HG03097 (cell line): ENCODE measurements at regions not wholly inside any gene's neighbourhood (a gene's known extent, or its start where the extent isn't known, plus 50 kb on each side); places are given as distances from the start of the nearest gene placed in this dataset.

Source experiments
- ATAC-seq: cut with Tn5 transposase; IDR thresholded peaks from one replicate; pipeline ENCODE4 v1.9.1; 2021; ENCODE audit not compliant: unreplicated experiment, low FRiP score

DNA sequence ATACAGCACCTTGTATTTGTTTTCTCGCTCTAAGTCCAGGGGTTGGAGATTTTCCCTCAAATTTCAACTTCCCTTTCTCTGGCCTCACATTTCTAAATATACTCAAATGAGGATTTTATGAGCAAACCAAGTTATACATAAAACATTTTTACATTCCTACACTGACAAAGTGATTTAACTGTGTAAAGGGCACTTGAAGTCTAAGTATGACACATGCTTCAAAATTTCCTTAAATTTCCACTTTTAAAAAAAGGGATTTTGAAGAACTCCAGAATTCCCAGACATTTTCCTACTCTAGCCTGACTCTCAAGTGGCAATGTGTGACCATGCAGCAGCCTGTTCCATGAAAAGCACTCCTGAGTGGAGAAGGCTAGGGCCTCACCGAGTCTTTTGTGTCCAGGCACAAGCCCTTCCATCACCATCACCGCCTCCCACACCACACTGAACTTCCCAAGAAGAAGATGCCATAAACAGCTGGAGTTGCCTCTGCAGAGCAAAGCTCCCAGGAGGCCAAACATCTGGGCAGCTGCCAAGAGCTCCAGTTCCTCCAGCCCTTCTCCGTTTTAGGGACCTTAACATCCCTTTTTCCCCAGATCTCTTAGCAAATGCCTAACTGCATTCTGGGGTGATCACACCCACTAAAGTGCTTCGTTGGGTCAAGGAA, 68.9 kb downstream of the NCR2 start:
- ATAC-seq: no peak

DNA sequence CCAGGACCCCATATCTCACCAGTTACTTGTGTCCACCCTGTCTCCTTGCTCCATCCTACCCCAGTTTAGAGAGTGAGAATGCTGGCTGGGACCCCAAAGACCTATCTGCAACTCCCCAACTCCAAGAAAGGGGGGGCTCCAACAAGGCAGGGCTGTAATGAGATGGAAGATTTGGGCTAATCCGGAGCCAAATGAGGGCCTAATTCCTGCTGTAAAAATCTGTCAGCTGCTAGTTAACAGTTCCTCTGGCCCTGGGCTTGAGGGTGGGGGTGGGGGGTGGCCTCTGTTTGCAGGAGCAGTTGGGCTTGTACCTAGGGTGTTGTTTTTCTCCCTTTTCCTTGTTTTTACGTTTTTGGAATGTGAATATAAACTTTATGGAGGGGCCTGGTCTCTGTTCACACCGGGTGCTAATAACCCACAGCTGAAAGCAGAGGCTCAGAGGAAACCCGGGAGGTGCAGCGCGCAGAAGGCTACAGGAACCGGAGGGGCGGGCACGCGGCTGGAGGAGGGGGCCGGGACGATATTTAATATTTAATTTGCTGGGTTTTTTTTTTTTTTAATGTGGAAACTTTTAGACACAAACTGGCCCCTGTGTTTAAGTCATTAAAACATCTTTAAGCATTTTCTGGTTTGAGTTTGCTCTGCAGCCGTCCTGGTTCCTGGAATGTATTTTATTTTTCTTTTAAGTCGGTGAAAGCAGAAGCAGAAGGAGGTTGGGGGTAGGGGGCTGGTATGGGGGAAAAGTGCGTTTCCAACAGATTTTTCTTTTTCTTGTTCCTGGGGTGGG, 70.7 kb downstream of the NCR2 start:
- no peak for ATAC-seq

DNA sequence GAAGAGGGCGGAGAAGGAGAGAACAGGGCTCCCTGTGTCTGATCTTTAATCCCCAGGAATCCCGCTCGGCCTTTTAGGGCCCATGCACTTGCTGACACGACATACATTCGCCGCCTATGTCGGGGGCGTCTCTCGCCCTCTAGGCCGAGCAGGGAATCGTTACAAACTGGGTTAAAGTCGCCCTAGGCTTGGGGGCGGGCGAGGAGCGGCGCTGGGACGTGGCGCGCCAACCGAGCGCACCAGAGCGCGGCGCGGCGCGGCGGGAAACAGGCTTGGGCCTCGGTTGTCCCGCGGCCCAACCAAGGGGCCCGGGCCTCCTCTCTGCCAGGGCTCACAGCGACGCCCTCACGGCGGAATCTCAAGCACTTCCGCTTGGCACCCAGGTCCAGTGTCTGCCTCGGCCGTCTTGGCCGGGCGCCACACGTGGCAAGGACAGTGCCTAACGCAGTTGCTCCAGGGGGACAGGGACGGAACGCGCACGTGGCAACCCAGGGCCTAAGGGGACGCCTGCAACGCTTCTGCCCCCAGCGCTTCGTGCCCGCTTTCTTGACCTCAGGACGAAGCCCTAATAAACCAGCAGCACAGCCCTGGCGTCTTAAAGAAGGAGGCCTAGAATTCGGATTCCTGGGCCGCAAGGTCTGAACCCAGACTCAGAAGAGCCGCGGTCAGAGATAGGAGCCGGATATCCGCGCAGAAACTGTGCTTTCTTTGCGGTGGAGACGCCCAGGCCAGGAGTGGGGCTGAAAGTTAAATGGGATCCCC, 71.5 kb downstream of the NCR2 start:
- ATAC-seq: no peak

DNA sequence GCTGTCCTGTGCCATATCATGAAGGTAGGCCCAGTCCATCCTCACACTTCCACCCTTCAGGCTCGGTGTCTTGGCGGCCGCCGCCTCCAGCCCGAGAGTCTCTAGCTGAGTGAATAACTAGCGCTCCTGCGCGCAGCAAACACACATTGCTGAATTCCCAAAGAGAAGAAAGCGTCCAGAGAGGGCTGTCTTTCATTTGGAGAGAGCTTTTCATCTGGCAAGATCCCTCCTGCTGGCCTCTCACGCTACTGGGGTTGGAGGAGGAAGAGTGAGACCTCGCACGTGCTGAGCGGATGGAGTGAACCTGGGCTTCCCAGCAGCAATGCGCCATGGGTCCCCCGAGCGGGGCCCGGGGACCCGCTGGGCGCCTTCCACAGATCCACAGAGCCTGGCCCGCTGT, 73.2 kb downstream of the NCR2 start:
- no peak for ATAC-seq

DNA sequence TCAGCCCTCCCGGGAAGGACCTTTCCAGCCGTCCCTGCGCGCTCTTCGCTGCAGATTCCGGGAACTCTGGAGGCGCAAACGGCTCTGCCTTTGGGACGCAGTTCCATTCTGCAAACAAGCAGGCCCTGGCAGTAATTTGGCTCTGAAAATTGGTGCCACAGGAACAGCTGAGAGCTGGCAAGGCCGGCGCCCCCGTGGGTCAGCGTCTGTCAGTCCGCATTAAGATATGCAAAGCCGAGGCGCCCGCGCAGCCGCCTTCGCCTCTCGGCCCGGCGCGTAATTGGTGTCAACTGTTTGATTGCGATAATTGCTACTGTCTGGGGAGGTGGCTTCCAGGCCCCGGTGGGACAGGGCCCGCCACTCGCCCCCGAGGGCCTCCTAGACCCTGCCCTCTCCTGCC, 73.6 kb downstream of the NCR2 start:
- no peak for ATAC-seq

DNA sequence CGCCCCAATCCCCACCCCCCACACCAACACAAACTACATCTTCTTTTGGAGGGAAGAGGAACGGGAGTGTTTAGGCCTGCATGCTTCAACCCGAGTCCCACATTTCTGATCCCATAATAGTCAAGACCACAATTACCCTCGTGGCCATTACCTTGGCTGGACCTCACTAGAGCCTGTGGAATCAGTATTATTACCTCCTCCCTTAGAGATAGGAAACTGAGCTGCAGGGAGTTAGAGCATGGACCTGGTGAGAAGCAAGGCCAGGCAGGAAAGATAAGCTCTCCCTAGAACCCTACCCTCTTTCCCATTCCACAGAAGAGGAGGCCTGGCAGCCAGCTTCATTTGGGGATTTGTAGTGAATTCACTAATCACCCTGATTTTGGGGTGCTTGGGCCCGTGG, 74.1 kb downstream of the NCR2 start:
- no peak for ATAC-seq

DNA sequence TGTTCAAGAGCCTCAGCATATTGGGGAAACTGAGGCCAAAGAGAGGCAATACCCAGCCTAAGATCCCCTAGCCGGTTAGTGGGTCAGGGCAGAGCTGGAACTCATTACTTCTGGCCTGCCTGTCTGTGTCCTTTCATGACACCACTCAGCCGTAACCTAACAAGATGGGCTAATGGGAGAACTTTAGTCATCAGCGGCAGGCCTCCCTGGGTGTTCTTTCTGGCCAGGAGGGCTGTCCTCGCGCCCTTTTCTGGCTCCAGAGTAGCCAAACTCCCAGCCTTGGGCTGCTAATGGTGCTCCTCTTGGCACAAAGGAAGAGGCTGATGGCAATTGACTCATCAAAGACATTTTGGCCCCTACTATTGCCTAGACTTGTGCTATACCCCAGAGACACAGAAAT, 76.6 kb downstream of the NCR2 start:
- ATAC-seq: no peak

DNA sequence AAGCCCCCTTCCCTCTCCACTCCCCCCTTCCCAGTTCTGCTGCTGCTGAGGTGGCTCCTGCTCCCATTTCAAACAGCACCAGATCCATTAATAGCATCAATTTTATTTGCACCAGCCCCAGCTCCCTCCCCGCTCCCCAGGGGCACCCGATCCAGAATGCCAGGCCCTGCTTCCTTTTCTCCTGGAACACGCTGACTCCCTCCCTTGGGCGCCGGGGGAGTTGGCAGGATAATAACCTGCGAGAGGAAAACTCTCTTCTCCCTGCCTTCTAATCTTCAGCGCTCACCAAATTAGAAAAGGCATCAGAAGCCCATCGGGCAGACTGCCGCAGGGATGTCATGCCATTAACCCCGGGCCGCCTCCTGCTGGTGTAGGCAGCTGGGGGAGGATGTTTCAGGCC, 77.8 kb downstream of the NCR2 start:
- no peak for ATAC-seq

DNA sequence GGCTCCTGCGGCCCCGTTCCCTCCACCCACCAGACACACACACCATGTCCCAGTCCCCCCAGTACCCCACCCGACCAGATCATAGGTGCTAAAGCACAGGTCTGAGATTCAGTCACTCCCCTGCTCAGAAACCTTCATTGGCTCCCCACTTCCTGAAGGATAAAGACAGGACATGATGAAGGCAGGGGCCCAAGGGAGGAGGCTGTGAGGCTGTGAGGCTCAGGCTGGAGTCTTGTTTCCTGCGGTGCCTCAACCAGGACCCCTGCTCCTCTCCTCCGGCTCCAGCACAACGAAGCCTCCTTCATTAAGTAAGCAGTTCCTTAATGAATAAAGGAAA, 81.1 kb downstream of the NCR2 start:
- no peak for ATAC-seq

DNA sequence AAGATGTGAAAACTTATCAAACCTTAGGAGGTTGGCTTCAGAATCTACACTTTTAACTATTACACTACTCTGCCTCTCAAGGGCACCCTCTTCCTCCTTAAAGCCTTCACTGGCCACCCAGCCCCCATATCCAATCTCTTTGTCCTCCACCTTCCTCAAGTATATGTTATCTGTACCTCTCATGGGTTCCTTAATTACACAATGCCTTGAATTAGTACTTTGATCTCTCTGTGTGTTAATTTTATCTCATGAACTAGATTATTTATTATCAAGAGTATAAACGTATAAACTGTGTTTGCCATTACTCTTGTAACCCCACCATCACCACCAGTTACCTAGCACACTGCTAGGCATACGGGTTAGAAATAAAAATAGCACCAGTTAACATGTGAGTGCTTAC, 83.3 kb downstream of the NCR2 start:
- no peak for ATAC-seq

DNA sequence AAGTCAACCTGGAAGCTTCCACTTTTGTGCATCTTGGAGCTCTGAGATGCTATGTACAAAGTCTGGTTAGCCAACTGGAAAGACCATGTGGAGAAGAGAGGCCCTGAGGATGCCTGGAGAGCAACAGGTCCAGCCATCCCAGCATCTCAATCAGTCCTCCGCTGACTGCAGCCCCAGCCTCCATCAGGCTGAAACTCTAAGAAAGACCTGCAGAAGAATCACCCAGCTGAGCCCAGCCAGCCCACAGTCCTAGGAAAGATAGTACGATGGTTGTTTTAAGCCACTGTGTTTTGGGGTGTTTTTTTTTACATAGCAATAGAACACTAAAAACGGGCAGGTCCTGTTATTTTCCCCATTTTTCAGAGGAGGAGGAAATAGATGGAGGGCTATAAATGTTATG, 84.0 kb downstream of the NCR2 start:
- no peak for ATAC-seq

DNA sequence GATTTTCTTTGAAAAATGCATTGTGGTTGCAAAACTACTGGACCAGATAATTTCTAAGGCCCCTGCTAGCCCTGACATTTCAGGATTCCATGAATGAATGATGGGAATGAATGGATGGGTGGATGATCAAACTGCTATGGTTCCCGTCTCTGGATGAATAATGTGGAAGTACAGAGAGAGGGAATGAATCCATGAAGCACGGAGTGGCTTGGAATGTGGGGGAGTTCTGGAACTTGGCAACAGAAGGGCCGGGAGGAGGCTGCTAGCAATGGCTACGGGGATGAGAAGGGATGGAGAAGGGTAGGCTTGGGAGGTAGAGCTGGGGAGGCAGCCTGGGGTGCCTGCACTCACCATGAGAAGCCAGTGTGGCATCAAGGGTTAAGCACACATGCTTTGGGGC, 84.8 kb downstream of the NCR2 start:
- no peak for ATAC-seq

DNA sequence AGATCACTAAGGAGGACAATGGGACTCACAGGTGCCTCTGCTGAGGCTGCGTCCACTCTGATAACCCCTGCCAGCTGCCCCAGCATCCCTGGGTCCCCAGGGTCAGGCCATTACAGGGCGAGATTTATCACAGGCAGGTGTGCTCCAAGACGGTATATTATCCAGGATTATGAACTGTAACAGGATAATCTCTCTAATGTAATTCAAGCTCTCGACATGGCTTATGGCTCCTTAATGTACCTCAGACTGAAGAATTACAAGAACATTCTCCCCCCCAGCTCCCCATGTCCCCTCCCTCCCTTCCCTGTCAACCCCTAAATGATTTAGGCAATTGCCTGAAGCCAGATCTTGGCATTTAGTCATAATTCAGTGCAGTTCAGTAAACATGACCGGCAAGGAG, 86.8 kb downstream of the NCR2 start:
- no peak for ATAC-seq

DNA sequence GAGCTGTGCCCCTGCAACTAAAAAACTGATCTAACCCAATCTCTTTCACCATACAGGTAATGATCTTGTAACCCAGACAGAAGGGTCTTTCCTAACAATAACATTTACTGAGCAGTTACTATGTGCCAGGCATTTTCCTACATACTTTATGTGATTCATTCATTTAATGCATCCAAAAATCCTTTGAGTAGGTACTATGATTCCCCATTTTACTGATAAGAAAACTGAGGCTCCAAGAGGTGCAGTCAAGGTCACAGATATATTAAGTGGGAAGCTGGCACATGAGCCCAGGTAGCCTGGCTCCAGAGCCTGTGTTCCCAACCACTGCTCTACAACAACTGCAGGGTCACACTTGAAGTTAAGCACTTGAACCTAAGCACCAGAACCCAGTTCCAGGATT, 87.6 kb downstream of the NCR2 start:
- ATAC-seq: no peak

DNA sequence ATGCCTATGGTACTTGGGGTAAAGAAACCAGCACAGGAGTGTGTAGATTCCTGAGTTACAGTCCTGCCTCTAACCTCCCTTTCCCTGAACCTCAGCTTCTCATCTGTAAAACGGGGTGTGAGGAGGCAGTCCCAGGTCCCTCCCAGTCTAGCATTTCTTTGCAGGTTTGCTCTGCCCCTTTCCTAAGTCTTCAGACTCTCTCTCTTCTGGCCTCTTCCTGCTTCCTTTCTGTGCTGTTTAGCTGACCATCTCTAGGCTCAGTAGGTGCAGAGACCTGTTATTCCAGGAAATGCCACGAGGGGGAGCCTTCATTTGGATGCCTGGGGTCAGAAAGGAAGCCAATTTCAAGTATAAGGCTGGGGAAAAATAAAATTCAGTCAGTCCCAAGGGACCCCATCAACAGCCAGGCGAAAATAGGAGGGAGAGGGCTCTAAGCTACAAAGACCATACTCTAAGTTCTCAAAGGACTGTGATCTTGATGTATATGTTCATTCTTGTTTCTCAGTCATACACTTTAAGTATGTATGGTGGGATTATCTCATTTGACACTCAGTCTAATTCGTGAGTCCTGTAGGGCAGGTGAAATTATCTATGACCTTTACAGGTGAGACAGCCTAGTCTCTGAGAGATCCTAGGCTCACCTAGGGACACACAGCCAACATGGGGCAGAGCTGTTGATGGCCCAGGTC, 89.1 kb downstream of the NCR2 start:
- ATAC-seq: no peak

DNA sequence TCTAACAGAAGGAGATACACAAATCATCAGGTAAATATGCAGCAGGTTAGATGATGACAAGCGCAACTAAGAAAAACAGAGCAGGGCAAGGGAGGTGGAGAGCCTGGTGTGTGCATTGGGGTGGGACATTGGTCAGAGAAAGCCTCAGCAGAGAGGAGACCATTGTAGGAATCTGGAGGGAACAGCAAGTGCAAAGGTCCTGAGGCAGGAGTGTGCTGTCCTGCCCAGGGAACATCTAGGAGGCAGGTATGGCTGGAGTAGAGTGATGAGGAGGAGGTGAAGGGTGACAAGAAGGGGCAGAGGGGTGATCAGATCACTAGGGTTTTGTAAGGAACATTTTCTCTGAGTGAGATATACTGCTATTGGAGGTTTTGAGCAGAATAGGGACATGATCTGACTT, 90.1 kb downstream of the NCR2 start:
- no peak for ATAC-seq

DNA sequence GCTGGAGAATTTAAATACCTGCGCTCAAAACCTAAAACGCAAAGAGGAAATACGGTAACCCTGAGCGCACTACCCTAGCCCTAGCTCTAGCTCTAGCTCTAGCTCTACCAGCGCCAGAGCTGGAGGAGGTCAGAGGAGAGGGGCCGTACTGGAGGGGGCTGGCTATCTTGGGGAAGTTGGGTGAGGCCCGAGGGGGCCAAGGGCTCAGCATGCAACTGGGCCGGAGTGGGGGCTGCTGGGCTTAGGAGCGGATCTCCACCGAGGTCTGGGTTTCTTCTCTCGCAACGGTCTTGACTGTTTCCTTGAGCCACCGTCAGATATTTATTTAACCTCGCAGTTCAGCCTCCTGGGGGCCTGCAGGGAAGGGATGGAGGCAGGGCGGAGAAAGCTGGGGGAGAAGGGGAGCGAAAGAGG, 91.0 kb downstream of the NCR2 start:
- ATAC-seq: no peak

DNA sequence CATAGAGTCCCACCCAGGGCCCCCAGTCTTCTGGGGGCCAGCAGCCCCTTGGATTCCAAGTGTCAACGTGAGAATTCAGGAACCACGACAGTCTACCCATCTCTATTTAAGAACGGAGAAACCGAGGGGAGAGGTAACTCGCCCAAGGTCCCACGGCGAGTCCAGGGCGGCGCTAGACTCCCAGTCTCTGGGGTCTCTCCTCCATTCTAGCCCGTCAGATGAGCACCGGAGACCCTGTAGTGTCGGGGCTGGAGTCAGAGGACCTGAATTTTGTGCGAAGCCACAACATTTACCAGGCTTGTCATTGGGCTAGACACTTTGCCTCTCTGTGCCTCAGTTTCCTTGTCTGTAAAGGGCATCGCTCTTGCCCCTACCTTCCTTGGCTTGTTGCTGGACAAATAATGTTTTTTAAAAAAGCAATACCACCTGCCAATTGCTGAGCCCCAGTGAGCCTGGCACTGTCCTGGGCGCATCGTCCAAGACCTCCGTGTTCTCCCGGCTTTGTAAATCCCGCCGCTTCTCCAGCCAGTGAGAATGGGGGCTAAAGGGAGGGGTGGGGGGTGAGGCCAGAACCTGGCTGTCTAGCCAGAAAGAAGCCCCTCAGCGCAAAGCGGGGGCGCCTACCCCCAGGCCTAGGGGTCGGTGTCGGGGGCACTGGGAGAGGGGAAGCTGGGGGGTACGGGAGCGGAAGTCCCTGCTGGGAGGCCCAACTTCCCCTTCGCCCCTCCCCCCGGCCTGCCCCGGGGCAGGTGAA, 91.7 kb downstream of the NCR2 start:
- no peak for ATAC-seq

DNA sequence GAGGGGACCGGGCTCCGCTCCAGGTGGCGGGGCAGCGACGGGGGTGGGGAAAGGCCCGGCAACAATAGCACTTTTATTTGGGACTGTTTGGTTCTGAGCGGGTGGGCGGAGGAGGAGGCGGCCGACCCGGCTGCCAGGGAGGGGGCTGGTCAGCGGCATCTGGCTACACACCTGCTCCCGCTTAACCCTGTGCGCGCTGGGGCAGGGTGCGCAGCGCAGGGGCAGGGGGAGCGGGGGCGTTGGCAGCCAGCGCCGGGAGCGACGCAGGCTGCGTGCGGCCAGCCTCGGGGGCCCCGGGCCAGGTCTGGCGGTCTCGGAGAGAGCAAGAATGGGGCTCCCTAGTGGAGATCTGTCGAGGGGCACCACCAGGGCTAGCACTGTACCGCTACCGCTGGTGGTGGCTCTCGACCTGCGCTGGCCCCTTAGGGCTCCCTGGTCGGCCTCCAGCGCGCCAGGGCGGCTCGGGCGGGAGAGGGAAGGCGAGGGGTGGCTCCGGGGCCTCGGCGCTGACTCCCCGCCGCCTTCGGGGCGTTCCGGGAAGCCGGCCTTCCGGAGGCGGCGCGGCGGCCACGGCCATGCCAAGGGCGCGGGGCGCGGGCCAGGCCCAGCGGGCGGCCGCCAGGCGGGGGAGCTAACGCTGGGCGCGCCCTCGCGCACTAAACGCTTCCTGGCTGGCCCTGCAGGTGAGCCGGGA, 92.4 kb downstream of the NCR2 start:
- ATAC-seq: no peak
